HL-60 (cell line): ENCODE measurements at regions not wholly inside any gene's neighbourhood (a gene's known extent, or its start where the extent isn't known, plus 50 kb on each side); places are given as distances from the start of the nearest gene placed in this dataset.

ENCODE experiments used
- POLR2AphosphoS5 ChIP-seq: IDR thresholded peaks from 2 replicates; pipeline ENCODE4 v1.6.1; 2012; ENCODE audit warnings: low read depth
- SPI1 ChIP-seq: IDR thresholded peaks from 2 replicates; pipeline ENCODE4 v1.6.1; 2012; ENCODE audit warnings: low read depth, mild to moderate bottlenecking, borderline replicate concordance
- TF ChIP-seq, protein P1 (sequence below): IDR thresholded peaks from one replicate; pipeline ENCODE4 v1.5.1; 2011; ENCODE audit warnings: low read length, control low read depth, inconsistent platforms; ENCODE audit not compliant: insufficient read depth
- TF ChIP-seq, protein P2 (sequence below): IDR thresholded peaks from 2 replicates; pipeline ENCODE4 v1.6.1; 2012; ENCODE audit warnings: low read depth; ENCODE audit not compliant: insufficient replicate concordance

DNA sequence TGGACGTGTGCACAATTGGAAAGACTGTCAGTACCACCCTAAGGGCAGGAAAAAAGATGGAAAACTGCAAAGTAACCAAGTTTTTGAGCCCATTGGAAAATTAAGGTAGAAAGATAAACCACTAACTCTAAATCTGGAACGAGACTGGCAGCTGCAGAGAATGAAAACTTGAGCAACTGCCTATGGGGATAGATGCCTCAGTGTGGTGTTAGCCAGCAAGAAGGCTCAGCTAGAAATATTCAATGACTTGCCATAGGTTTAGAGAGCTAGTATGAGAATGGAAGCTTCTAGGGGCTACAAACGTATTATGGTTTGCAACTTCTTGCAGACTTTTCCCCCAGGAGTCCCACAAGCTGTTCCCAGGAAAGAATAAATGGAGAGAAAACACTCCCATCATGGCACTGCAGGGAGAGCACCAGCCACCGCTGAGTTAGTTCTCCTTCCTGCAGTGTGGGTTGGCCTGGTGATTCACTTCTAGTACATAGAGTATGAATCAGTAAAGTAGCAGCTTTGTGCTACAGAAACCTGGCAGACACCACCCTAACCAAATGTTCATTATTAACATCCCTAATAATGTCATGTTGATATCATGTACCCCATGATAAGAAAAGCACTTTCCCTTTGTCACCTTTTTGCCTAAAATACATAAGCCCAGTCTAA is 372.4 kb upstream of the VWC2 start:
- TF ChIP-seq, protein P1, sequence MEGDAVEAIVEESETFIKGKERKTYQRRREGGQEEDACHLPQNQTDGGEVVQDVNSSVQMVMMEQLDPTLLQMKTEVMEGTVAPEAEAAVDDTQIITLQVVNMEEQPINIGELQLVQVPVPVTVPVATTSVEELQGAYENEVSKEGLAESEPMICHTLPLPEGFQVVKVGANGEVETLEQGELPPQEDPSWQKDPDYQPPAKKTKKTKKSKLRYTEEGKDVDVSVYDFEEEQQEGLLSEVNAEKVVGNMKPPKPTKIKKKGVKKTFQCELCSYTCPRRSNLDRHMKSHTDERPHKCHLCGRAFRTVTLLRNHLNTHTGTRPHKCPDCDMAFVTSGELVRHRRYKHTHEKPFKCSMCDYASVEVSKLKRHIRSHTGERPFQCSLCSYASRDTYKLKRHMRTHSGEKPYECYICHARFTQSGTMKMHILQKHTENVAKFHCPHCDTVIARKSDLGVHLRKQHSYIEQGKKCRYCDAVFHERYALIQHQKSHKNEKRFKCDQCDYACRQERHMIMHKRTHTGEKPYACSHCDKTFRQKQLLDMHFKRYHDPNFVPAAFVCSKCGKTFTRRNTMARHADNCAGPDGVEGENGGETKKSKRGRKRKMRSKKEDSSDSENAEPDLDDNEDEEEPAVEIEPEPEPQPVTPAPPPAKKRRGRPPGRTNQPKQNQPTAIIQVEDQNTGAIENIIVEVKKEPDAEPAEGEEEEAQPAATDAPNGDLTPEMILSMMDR = no peak
- no peak for TF ChIP-seq POLR2AphosphoS5
- TF ChIP-seq, protein P2, sequence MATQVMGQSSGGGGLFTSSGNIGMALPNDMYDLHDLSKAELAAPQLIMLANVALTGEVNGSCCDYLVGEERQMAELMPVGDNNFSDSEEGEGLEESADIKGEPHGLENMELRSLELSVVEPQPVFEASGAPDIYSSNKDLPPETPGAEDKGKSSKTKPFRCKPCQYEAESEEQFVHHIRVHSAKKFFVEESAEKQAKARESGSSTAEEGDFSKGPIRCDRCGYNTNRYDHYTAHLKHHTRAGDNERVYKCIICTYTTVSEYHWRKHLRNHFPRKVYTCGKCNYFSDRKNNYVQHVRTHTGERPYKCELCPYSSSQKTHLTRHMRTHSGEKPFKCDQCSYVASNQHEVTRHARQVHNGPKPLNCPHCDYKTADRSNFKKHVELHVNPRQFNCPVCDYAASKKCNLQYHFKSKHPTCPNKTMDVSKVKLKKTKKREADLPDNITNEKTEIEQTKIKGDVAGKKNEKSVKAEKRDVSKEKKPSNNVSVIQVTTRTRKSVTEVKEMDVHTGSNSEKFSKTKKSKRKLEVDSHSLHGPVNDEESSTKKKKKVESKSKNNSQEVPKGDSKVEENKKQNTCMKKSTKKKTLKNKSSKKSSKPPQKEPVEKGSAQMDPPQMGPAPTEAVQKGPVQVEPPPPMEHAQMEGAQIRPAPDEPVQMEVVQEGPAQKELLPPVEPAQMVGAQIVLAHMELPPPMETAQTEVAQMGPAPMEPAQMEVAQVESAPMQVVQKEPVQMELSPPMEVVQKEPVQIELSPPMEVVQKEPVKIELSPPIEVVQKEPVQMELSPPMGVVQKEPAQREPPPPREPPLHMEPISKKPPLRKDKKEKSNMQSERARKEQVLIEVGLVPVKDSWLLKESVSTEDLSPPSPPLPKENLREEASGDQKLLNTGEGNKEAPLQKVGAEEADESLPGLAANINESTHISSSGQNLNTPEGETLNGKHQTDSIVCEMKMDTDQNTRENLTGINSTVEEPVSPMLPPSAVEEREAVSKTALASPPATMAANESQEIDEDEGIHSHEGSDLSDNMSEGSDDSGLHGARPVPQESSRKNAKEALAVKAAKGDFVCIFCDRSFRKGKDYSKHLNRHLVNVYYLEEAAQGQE = no peak
- TF ChIP-seq SPI1 = no peak
